Osteoblast (primary cell): ENCODE measurements at regions not wholly inside any gene's neighbourhood (a gene's known extent, or its start where the extent isn't known, plus 50 kb on each side); places are given as distances from the start of the nearest gene placed in this dataset.

Experiments
- DNase-seq: peaks from one replicate; pipeline ENCODE4 v3.0.0; 2011; ENCODE audit warnings: low spot score, mixed read lengths; ENCODE audit not compliant: insufficient read length; ENCODE audit errors: missing footprints
- H2AFZ ChIP-seq: 2 replicates; pipeline ENCODE4 v1.6.0; 2011; ENCODE audit warnings: mild to moderate bottlenecking, low read length
- H3K27ac ChIP-seq: 2 replicates; pipeline ENCODE4 v1.5.1; 2011; ENCODE audit warnings: mild to moderate bottlenecking, low read depth, low read length, moderate library complexity
- H3K27me3 ChIP-seq: 2 replicates; pipeline ENCODE4 v1.6.0; 2012; ENCODE audit warnings: mild to moderate bottlenecking, control low read depth, inconsistent platforms, low read length, moderate library complexity; ENCODE audit not compliant: insufficient read depth
- H3K36me3 ChIP-seq: 2 replicates; pipeline ENCODE4 v1.5.1; 2011; ENCODE audit warnings: mild to moderate bottlenecking, low read length, control low read depth, moderate library complexity; ENCODE audit not compliant: insufficient read depth
- H3K4me1 ChIP-seq: 2 replicates; pipeline ENCODE4 v1.5.1; 2011; ENCODE audit warnings: mild to moderate bottlenecking, low read length, control low read depth, moderate library complexity; ENCODE audit not compliant: insufficient read depth
- H3K4me2 ChIP-seq: 2 replicates; pipeline ENCODE4 v1.6.0; 2011; ENCODE audit warnings: mild to moderate bottlenecking, low read length; ENCODE audit not compliant: insufficient read depth
- H3K4me3 ChIP-seq: fragments of 200-600 bp; sonication (generic); 3 replicates; pipeline ENCODE4 v1.5.1; 2012; ENCODE audit warnings: mild to moderate bottlenecking, low read length, inconsistent platforms; ENCODE audit not compliant: insufficient read depth
- H3K79me2 ChIP-seq: 2 replicates; pipeline ENCODE4 v1.6.0; 2012; ENCODE audit warnings: mild to moderate bottlenecking, low read length, control low read depth, inconsistent platforms; ENCODE audit not compliant: insufficient read depth
- H3K9me3 ChIP-seq: 2 replicates; pipeline ENCODE4 v1.5.1; 2011; ENCODE audit warnings: low read depth, low read length, control low read depth
- H4K20me1 ChIP-seq: 2 replicates; pipeline ENCODE4 v1.6.0; 2012; ENCODE audit warnings: mild to moderate bottlenecking, low read length, control low read depth; ENCODE audit not compliant: insufficient read depth
- CTCF ChIP-seq: IDR thresholded peaks from 2 replicates; pipeline ENCODE4 v1.5.1; 2011; ENCODE audit warnings: mild to moderate bottlenecking, low read depth, low read length, moderate library complexity; ENCODE audit errors: extremely low read depth

GRCh38 chr3:72634128-72634527 is 214.1 kb downstream of the SHQ1 start:
- peaks cover 4% of the 10 kb centered on the region for H3K4me1 ChIP-seq
- H2AFZ ChIP-seq, result no peak overlapping the region
- H3K4me3 ChIP-seq, result no peak overlapping the region
- no peaks in the 10 kb centered on the region for H3K9me3 ChIP-seq
- no peak for TF ChIP-seq CTCF
- no peak overlapping the region for H3K4me2 ChIP-seq
- H4K20me1 ChIP-seq, result no peaks in the 10 kb centered on the region
- H3K79me2 ChIP-seq, result no peaks in the 10 kb centered on the region
- no peaks in the 10 kb centered on the region for H3K36me3 ChIP-seq
- H3K27me3 ChIP-seq, result peaks cover 25% of the 10 kb centered on the region
- no peak for DNase-seq
- H3K27ac ChIP-seq, result no peak overlapping the region

GRCh38 chr3:72633534-72633933 is 214.7 kb downstream of the SHQ1 start:
- Histone ChIP-seq H2AFZ (no peak overlapping the region), H3K36me3 (no peaks in the 10 kb centered on the region)
- TF ChIP-seq CTCF, result no peak

GRCh38 chr3:72633121-72633520 is 215.1 kb downstream of the SHQ1 start:
- no peaks in the 10 kb centered on the region for H4K20me1 ChIP-seq
- DNase-seq, result no peak
- no peak overlapping the region for H2AFZ ChIP-seq
- peaks cover 25% of the 10 kb centered on the region for H3K27me3 ChIP-seq
- no peaks in the 10 kb centered on the region for H3K79me2 ChIP-seq
- TF ChIP-seq CTCF, result no peak
- no peak overlapping the region for H3K27ac ChIP-seq
- H3K9me3 ChIP-seq, result no peaks in the 10 kb centered on the region
- no peaks in the 10 kb centered on the region for H3K36me3 ChIP-seq
- no peak overlapping the region for H3K4me3 ChIP-seq
- peaks cover 4% of the 10 kb centered on the region for H3K4me1 ChIP-seq
- H3K4me2 ChIP-seq, result no peak overlapping the region

More at GRCh38 chr3:72633534-72633933, 214.7 kb downstream of the SHQ1 start:
- no peaks in the 10 kb centered on the region for H4K20me1 ChIP-seq
- H3K4me3 ChIP-seq, result no peak overlapping the region
- H3K79me2 ChIP-seq, result no peaks in the 10 kb centered on the region
- no peaks in the 10 kb centered on the region for H3K9me3 ChIP-seq
- no peak overlapping the region for H3K27ac ChIP-seq
- no peak overlapping the region for H3K4me2 ChIP-seq
- DNase-seq, result no peak
- peaks cover 25% of the 10 kb centered on the region for H3K27me3 ChIP-seq
- peaks cover 4% of the 10 kb centered on the region for H3K4me1 ChIP-seq

- TF ChIP-seq CTCF, result no peak
- Histone ChIP-seq H3K36me3 (no peaks in the 10 kb centered on the region), H3K9me3 (no peaks in the 10 kb centered on the region), H3K4me3 (no peak overlapping the region), H3K27ac (no peak overlapping the region), H3K79me2 (no peaks in the 10 kb centered on the region), H3K4me1 (peaks cover 4% of the 10 kb centered on the region), H3K27me3 (peaks cover 25% of the 10 kb centered on the region), H3K4me2 (no peak overlapping the region), H4K20me1 (no peaks in the 10 kb centered on the region), H2AFZ (no peak overlapping the region)
- no peak for DNase-seq
These were observed 216.1 kb downstream of the SHQ1 start for GRCh38 chr3:72632129-72632528.
